ENCODE measurements at regions not wholly inside any gene's neighbourhood (a gene's known extent, or its start where the extent isn't known, plus 50 kb on each side); places are given as distances from the start of the nearest gene placed in this dataset.
"Not testable (repeated sequence)": the region's sequence is repeated elsewhere in the genome, so short reads cannot be mapped to it uniquely, and the experiment has no call there.

- no peak for DNase-seq (ENCODE audit: low spot score)
Measured at GRCh38 chr7:79953130-79953529, 181.5 kb upstream of the GNAI1 start.

GRCh38 chr7:79952399-79952798, 182.2 kb upstream of the GNAI1 start:
- no peak for DNase-seq (ENCODE audit: low spot score)

GRCh38 chr7:79951415-79951814, 183.2 kb upstream of the GNAI1 start:
- no peak for DNase-seq (ENCODE audit: low spot score)

- DNase-seq (ENCODE audit: low spot score) = no peak
Measured at GRCh38 chr7:79949778-79950177, 184.9 kb upstream of the GNAI1 start.

GRCh38 chr7:79936281-79936983, 198.2 kb upstream of the GNAI1 start:
- no peak for DNase-seq (ENCODE audit: low spot score)

GRCh38 chr7:79934727-79935126, 199.9 kb upstream of the GNAI1 start:
- no peak for DNase-seq (ENCODE audit: low spot score)

GRCh38 chr7:79933144-79933543, 201.5 kb upstream of the GNAI1 start:
- no peak for DNase-seq (ENCODE audit: low spot score)

GRCh38 chr7:79930604-79931003, 204.0 kb upstream of the GNAI1 start:
- DNase-seq (ENCODE audit: low spot score) = no peak

- no peak for DNase-seq (ENCODE audit: low spot score)
Measured at GRCh38 chr7:79927116-79927515, 207.5 kb upstream of the GNAI1 start.

- DNase-seq (ENCODE audit: low spot score) = no peak
Measured at GRCh38 chr7:79923953-79924352, 210.7 kb upstream of the GNAI1 start.

- DNase-seq (ENCODE audit: low spot score) = no peak
Measured at GRCh38 chr7:79922894-79923293, 211.7 kb upstream of the GNAI1 start.

- DNase-seq (ENCODE audit: low spot score) = no peak
Measured at GRCh38 chr7:79921976-79922375, 212.7 kb upstream of the GNAI1 start.

- not testable (repeated sequence) for DNase-seq (ENCODE audit: low spot score)
Measured at GRCh38 chr7:79918632-79919031, 216.0 kb upstream of the GNAI1 start.

- DNase-seq (ENCODE audit: low spot score) = not testable (repeated sequence)
Measured at GRCh38 chr7:79915346-79915745, 219.3 kb upstream of the GNAI1 start.

GRCh38 chr7:79912213-79912633, 222.4 kb upstream of the GNAI1 start:
- DNase-seq (ENCODE audit: low spot score) = no peak

GRCh38 chr7:79911420-79911819, 223.2 kb upstream of the GNAI1 start:
- no peak for DNase-seq (ENCODE audit: low spot score)

GRCh38 chr7:79909176-79909575, 225.5 kb upstream of the GNAI1 start:
- no peak for DNase-seq (ENCODE audit: low spot score)

GRCh38 chr7:79897166-79897565, 237.5 kb upstream of the GNAI1 start:
- DNase-seq (ENCODE audit: low spot score) = no peak

GRCh38 chr7:79893991-79894390, 240.6 kb upstream of the GNAI1 start:
- no peak for DNase-seq (ENCODE audit: low spot score)

GRCh38 chr7:79882922-79883321, 251.7 kb upstream of the GNAI1 start:
- no peak for DNase-seq (ENCODE audit: low spot score)

- DNase-seq (ENCODE audit: low spot score) = no peak
Measured at GRCh38 chr7:79880312-79880711, 254.3 kb upstream of the GNAI1 start.

- DNase-seq (ENCODE audit: low spot score) = no peak
Measured at GRCh38 chr7:79877874-79878465, 256.7 kb upstream of the GNAI1 start.

GRCh38 chr7:79876848-79877252, 257.8 kb upstream of the GNAI1 start:
- DNase-seq (ENCODE audit: low spot score) = no peak

GRCh38 chr7:79874797-79875196, 259.8 kb upstream of the GNAI1 start:
- no peak for DNase-seq (ENCODE audit: low spot score)
